H1 (cell line): ENCODE measurements at regions not wholly inside any gene's neighbourhood (a gene's known extent, or its start where the extent isn't known, plus 50 kb on each side); places are given as distances from the start of the nearest gene placed in this dataset.

ENCODE experiments used
- CTCF ChIA-PET: fragments of 300-600 bp; sonication (Branson Sonifier 250); formaldehyde crosslinking; loops from one replicate; lab custom pipeline; 2021; ENCODE audit not compliant: partially characterized antibody; lab: Charles Lee
- POLR2A ChIA-PET: fragments of 300-600 bp; sonication (Branson Sonifier 250); formaldehyde crosslinking; loops from one replicate; lab custom pipeline; 2021; ENCODE audit warnings: inconsistent platforms; ENCODE audit not compliant: partially characterized antibody; lab: Charles Lee
- DNase-seq, 2 experiments: peaks; one replicate each; pipeline versions ENCODE4 v3.0.0 to v3.0.0-alpha.2; 2010 to 2022; ENCODE audit warnings: low spot score in 2 of 2, low read depth in 1 of 2, mixed read lengths in 1 of 2
- FAIRE-seq: peaks from 2 replicates; lab custom pipeline; 2011; peaks lifted over from hg19 to GRCh38; lab: Jason Lieb, UNC
- H2AFZ ChIP-seq: 2 replicates; pipeline ENCODE4 v1.8.1; 2012; ENCODE audit warnings: low read length, inconsistent platforms
- H2AK5ac ChIP-seq: 2 replicates; pipeline ENCODE4 v1.6.1; 2013; ENCODE audit warnings: low read depth, low read length
- H2BK120ac ChIP-seq: replicated peaks from 2 replicates; pipeline ENCODE3; 2013; ENCODE audit warnings: low read depth, low read length, inconsistent platforms
- H2BK12ac ChIP-seq: 2 replicates; pipeline ENCODE4 v1.6.1; 2013; ENCODE audit warnings: low read depth, low read length
- H2BK15ac ChIP-seq: 2 replicates; pipeline ENCODE4 v1.6.1; 2013; ENCODE audit warnings: low read length
- H2BK20ac ChIP-seq: 2 replicates; pipeline ENCODE4 v1.6.1; 2013; ENCODE audit warnings: low read length
- H2BK5ac ChIP-seq: 2 replicates; pipeline ENCODE4 v1.6.1; 2013; ENCODE audit warnings: low read depth, low read length
- H3K14ac ChIP-seq: 2 replicates; pipeline ENCODE4 v1.6.1; 2013; ENCODE audit warnings: inconsistent platforms; ENCODE audit not compliant: insufficient read length
- H3K18ac ChIP-seq: 2 replicates; pipeline ENCODE4 v1.6.1; 2013; ENCODE audit warnings: low read length; ENCODE audit errors: extremely low read depth
- H3K23ac ChIP-seq: 2 replicates; pipeline ENCODE4 v1.6.1; 2013; ENCODE audit warnings: inconsistent platforms; ENCODE audit not compliant: insufficient read length
- H3K23me2 ChIP-seq: 2 replicates; pipeline ENCODE4 v1.6.1; 2013; ENCODE audit warnings: low read depth, low read length
- H3K27ac ChIP-seq: 2 replicates; pipeline ENCODE4 v1.6.1; 2011; ENCODE audit warnings: low read depth, low read length, inconsistent platforms
- H3K27me3 ChIP-seq, 4 experiments: replicated peaks in 1 of 4; 1 replicate in 1 of 4; 2 replicates in 3 of 4; pipeline versions ENCODE4 v1.6.1 to v1.8.1; 2011 to 2013; ENCODE audit warnings: low read length in 3 of 4, mild to moderate bottlenecking in 3 of 4, inconsistent platforms in 2 of 4, mixed read lengths in 2 of 4, moderate library complexity in 1 of 4; ENCODE audit not compliant: control insufficient read depth in 3 of 4, insufficient read depth in 3 of 4; ENCODE audit errors: extremely low read depth in 1 of 4
- H3K36me3 ChIP-seq, 4 experiments: 2 replicates each; pipeline versions ENCODE4 v1.6.1 to v1.8.1; 2011 to 2013; ENCODE audit warnings: mild to moderate bottlenecking in 4 of 4, low read length in 3 of 4, moderate library complexity in 2 of 4, control low read depth in 1 of 4, inconsistent platforms in 1 of 4; ENCODE audit not compliant: insufficient read depth in 4 of 4, control insufficient read depth in 2 of 4
- H3K4ac ChIP-seq: replicated peaks from 2 replicates; pipeline ENCODE3; 2013; ENCODE audit warnings: low read length, low read depth, mixed read lengths, inconsistent platforms; ENCODE audit not compliant: insufficient read length
- H3K4me1 ChIP-seq, 4 experiments: replicated peaks in 1 of 4; 1 replicate in 1 of 4; 2 replicates in 3 of 4; pipeline versions ENCODE4 v1.6.1 to v1.8.1; 2011 to 2013; ENCODE audit warnings: low read length in 3 of 4, inconsistent platforms in 2 of 4, mixed read lengths in 1 of 4; ENCODE audit not compliant: insufficient read depth in 4 of 4, control insufficient read depth in 3 of 4
- H3K4me2 ChIP-seq, 2 experiments: 2 replicates each; pipeline versions ENCODE4 v1.6.1 to v1.8.1; 2011 to 2013; ENCODE audit warnings: low read depth in 2 of 2, low read length in 2 of 2, control low read depth in 1 of 2, inconsistent platforms in 1 of 2, mild to moderate bottlenecking in 1 of 2; ENCODE audit not compliant: insufficient read depth in 1 of 2
- H3K4me3 ChIP-seq, 4 experiments: fragments of 200-600, 300-600 bp in 1 of 4; sonication (generic), shearing (Covaris generic), sonication (Bioruptor Twin) in 1 of 4; 2 replicates each; pipeline versions ENCODE4 v1.5.1 to v1.8.1; 2011 to 2016; ENCODE audit warnings: low read length in 4 of 4, low read depth in 3 of 4, control low read depth in 2 of 4, inconsistent platforms in 2 of 4, mild to moderate bottlenecking in 2 of 4, mixed read lengths in 1 of 4, moderate library complexity in 1 of 4; ENCODE audit not compliant: insufficient read depth in 2 of 4; ENCODE audit errors: extremely low read depth in 1 of 4
- H3K56ac ChIP-seq: replicated peaks from 2 replicates; pipeline ENCODE3; 2013; ENCODE audit warnings: low read depth, mild to moderate bottlenecking, mixed read lengths, low read length, inconsistent platforms; ENCODE audit not compliant: insufficient read length
- H3K79me1 ChIP-seq: 2 replicates; pipeline ENCODE4 v1.6.1; 2013; ENCODE audit warnings: low read depth, low read length, control low read depth
- H3K79me2 ChIP-seq, 2 experiments: 2 replicates each; pipeline versions ENCODE4 v1.6.1 to v1.8.1; 2012 to 2013; ENCODE audit warnings: low read length in 2 of 2, mild to moderate bottlenecking in 2 of 2, inconsistent platforms in 1 of 2; ENCODE audit not compliant: insufficient read depth in 2 of 2, control insufficient read depth in 1 of 2
- H3K9ac ChIP-seq, 4 experiments: replicated peaks in 1 of 4; 1 replicate in 1 of 4; 2 replicates in 3 of 4; pipeline versions ENCODE4 v1.6.1 to v1.8.1; 2011 to 2013; ENCODE audit warnings: low read depth in 3 of 4, low read length in 3 of 4, control low read depth in 2 of 4, mild to moderate bottlenecking in 2 of 4, moderate library complexity in 2 of 4, inconsistent platforms in 1 of 4; ENCODE audit errors: extremely low read depth in 1 of 4
- H3K9me3 ChIP-seq, 2 experiments: 2 replicates each; pipeline versions ENCODE4 v1.6.1 to v1.8.1; 2012 to 2013; ENCODE audit warnings: mild to moderate bottlenecking in 2 of 2, moderate library complexity in 2 of 2, control low read depth in 1 of 2, inconsistent platforms in 1 of 2, low read depth in 1 of 2, low read length in 1 of 2, mixed read lengths in 1 of 2; ENCODE audit not compliant: insufficient read depth in 2 of 2
- H4K20me1 ChIP-seq, 2 experiments: replicated peaks in 1 of 2; 2 replicates each; pipeline versions ENCODE3 to v1.8.1; 2011 to 2013; ENCODE audit warnings: inconsistent platforms in 2 of 2, low read length in 2 of 2, mild to moderate bottlenecking in 1 of 2; ENCODE audit not compliant: insufficient read depth in 2 of 2, control insufficient read depth in 1 of 2
- H4K5ac ChIP-seq: 2 replicates; pipeline ENCODE4 v1.6.1; 2013; ENCODE audit warnings: low read length, low read depth, mixed read lengths, inconsistent platforms; ENCODE audit not compliant: insufficient read length
- H4K8ac ChIP-seq: 2 replicates; pipeline ENCODE4 v1.8.0; 2013; ENCODE audit warnings: mild to moderate bottlenecking, moderate library complexity, low read length, inconsistent platforms; ENCODE audit not compliant: insufficient read depth; ENCODE audit errors: extremely low read depth
- H4K91ac ChIP-seq: replicated peaks from 2 replicates; pipeline ENCODE3; 2013; ENCODE audit warnings: low read length, mixed read lengths, inconsistent platforms; ENCODE audit not compliant: insufficient read length
- ASH2L ChIP-seq: fragments of 200-600, 300-600 bp; sonication (generic); IDR thresholded peaks from one replicate; pipeline ENCODE4 v1.7.1; 2017; ENCODE audit warnings: low read length
- CTBP2 ChIP-seq: IDR thresholded peaks from 2 replicates; pipeline ENCODE4 v1.7.0; 2011; ENCODE audit warnings: borderline replicate concordance, mild to moderate bottlenecking, moderate library complexity, mixed read lengths, low read length; ENCODE audit not compliant: insufficient read depth, insufficient read length
- EGR1 ChIP-seq: IDR thresholded peaks from 2 replicates; pipeline ENCODE4 v1.6.1; 2011; ENCODE audit warnings: low read depth, low read length, borderline replicate concordance
- POLR2A ChIP-seq, 2 experiments: IDR thresholded peaks; 1 replicate in 1 of 2; 2 replicates in 1 of 2; pipeline ENCODE4 v1.6.1; 2011; ENCODE audit warnings: low read depth in 2 of 2, low read length in 2 of 2, mild to moderate bottlenecking in 2 of 2; ENCODE audit errors: control extremely low read depth in 1 of 2
- SP1 ChIP-seq: IDR thresholded peaks from 2 replicates; pipeline ENCODE4 v1.6.1; 2011; ENCODE audit warnings: low read depth, low read length
- WGBS, 2 experiments: shearing (Covaris generic) in 1 of 2; methylation state at CpG; one replicate each; pipeline versions ENCODE4 v1.1.6 to v1.1.7; 2013 to 2015; ENCODE audit warnings: low lambda C conversion rate in 2 of 2, mixed read lengths in 2 of 2, inconsistent platforms in 1 of 2, low coverage in 1 of 2, missing lambda C conversion rate in 1 of 2; ENCODE audit not compliant: insufficient replicate concordance in 2 of 2, insufficient coverage in 1 of 2, insufficient read length in 1 of 2; ENCODE audit errors: extremely low coverage in 1 of 2, missing lambda C conversion rate in 1 of 2; 5-methylcytosine and 5-hydroxymethylcytosine counted together
- TF ChIP-seq, protein P1 (sequence below): IDR thresholded peaks from 2 replicates; pipeline ENCODE4 v1.6.1; 2012; ENCODE audit warnings: inconsistent platforms

- Histone ChIP-seq H3K4ac (no peak overlapping the region), H2BK20ac (no peak overlapping the region), H3K4me1 (peaks cover 0 to 4% (median 0%) of the 10 kb centered on the region in 4 experiments; a peak in 2 of 7 replicates), H3K23me2 (no peaks in the 10 kb centered on the region), H4K8ac (no peak overlapping the region), H2BK120ac (no peak overlapping the region), H3K4me3 (no peak overlapping the region), H2BK15ac (no peak overlapping the region), H2AFZ (no peak overlapping the region), H4K20me1 (no peaks in the 10 kb centered on the region), H3K27ac (no peak overlapping the region), H3K9me3 (no peaks in the 10 kb centered on the region), H3K56ac (no peak overlapping the region), H4K5ac (no peak overlapping the region), H3K4me2 (no peak overlapping the region), H3K14ac (no peak overlapping the region), H3K79me2 (no peaks in the 10 kb centered on the region), H2BK5ac (no peak overlapping the region), H2BK12ac (no peak overlapping the region), H3K23ac (no peak overlapping the region), H4K91ac (no peak overlapping the region), H3K36me3 (no peaks in the 10 kb centered on the region), H3K79me1 (no peaks in the 10 kb centered on the region), H3K9ac (no peak overlapping the region), H2AK5ac (no peak overlapping the region), H3K27me3 (peaks cover 0 to 2% (median 0%) of the 10 kb centered on the region in 4 experiments; a peak in 1 of 7 replicates), H3K18ac (no peak overlapping the region)
- DNase-seq: no peak
- ChIA-PET CTCF (interaction anchor here (0.9 to 1.9 kb wide), 5 partner anchors 9 to 385 kb away, joined by 3 to 5 read pairs (median 4); no protein-coding TSS in a partner anchor), POLR2A (no interaction called here)
- no peak for FAIRE-seq
- WGBS, 2 experiments: 84% methylated on average over 6 of the region's 6 CpGs; no CpG with 5 or more reads in 1 of the 2 experiments
- TF ChIP-seq EGR1 (no peak), SP1 (no peak), CTBP2 (no peak), POLR2A (IDR thresholded peaks at IDR 0.05; ENCODE audit: control extremely low read depth in 1 of 2, low read depth in 2 of 2, low read length in 2 of 2) (no peak), ASH2L (no peak)
- TF ChIP-seq, protein P1, sequence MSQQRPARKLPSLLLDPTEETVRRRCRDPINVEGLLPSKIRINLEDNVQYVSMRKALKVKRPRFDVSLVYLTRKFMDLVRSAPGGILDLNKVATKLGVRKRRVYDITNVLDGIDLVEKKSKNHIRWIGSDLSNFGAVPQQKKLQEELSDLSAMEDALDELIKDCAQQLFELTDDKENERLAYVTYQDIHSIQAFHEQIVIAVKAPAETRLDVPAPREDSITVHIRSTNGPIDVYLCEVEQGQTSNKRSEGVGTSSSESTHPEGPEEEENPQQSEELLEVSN: no peak
These were observed 213.9 kb upstream of the CADM1 start for GRCh38 chr11:115718106-115718505.
